ENCODE measurements at regions not wholly inside any gene's neighbourhood (a gene's known extent, or its start where the extent isn't known, plus 50 kb on each side); places are given as distances from the start of the nearest gene placed in this dataset.

GRCh38 chr2:16552202-16552601, 113.4 kb downstream of the CYRIA start:
- TF ChIP-seq HDAC2 (IDR thresholded peaks at IDR 0.05; ENCODE audit: borderline replicate concordance in 1 of 2, low read depth in 2 of 2, low read length in 2 of 2) = no peak
- TF ChIP-seq CTCF (IDR thresholded peaks at IDR 0.05; ENCODE audit: control extremely low read depth in 1 of 3, insufficient read depth in 1 of 3, low read depth in 1 of 3, low read length in 3 of 3) = no peak
- no peak for TF ChIP-seq ZNF274 (IDR thresholded peaks at IDR 0.05; ENCODE audit: borderline replicate concordance, extremely low read depth, low read length)
- no peak for TF ChIP-seq EZH2 (IDR thresholded peaks at IDR 0.05; ENCODE audit: low read depth, low read length, severe bottlenecking)
- TF ChIP-seq POLR2AphosphoS5 (IDR thresholded peaks at IDR 0.05; ENCODE audit: low read depth, low read length) = no peak
- no peak for TF ChIP-seq JUN (IDR thresholded peaks at IDR 0.05; ENCODE audit: low read depth, low read length)
- no peak for TF ChIP-seq CEBPB (IDR thresholded peaks at IDR 0.05; ENCODE audit: low read depth, low read length)
- TF ChIP-seq EP300 (IDR thresholded peaks at IDR 0.05; ENCODE audit: borderline replicate concordance in 1 of 2, low read depth in 2 of 2, low read length in 2 of 2) = no peak
- TF ChIP-seq KDM4A (IDR thresholded peaks at IDR 0.05; ENCODE audit: low read depth, low read length, severe bottlenecking) = no peak
- no peak for TF ChIP-seq KDM1A (IDR thresholded peaks at IDR 0.05; ENCODE audit: borderline replicate concordance, low read length)
- no peak for TF ChIP-seq PHF8 (conservative IDR thresholded peaks at IDR 0.05; ENCODE audit: low read depth, low read length)
- no peak for TF ChIP-seq JUND (IDR thresholded peaks at IDR 0.05; ENCODE audit: low read length)
- no peak for TF ChIP-seq TAF1 (IDR thresholded peaks at IDR 0.05; ENCODE audit: low read depth, low read length)
- no peak for TF ChIP-seq SIX5 (IDR thresholded peaks at IDR 0.05; ENCODE audit: low read depth, low read length)

All from H1 (cell line).